H1 (cell line): ENCODE measurements at regions not wholly inside any gene's neighbourhood (a gene's known extent, or its start where the extent isn't known, plus 50 kb on each side); places are given as distances from the start of the nearest gene placed in this dataset.

Experiments
- CEBPB ChIP-seq: IDR thresholded peaks from 2 replicates; pipeline ENCODE4 v1.6.1; 2012; ENCODE audit warnings: low read depth, low read length
- CTCF ChIP-seq, 3 experiments: IDR thresholded peaks; 1 replicate in 2 of 3; 2 replicates in 1 of 3; pipeline versions ENCODE4 v1.5.1 to v1.6.1; 2011; ENCODE audit warnings: low read length in 3 of 3, mild to moderate bottlenecking in 3 of 3, inconsistent platforms in 2 of 3, low read depth in 1 of 3, moderate library complexity in 1 of 3; ENCODE audit not compliant: insufficient read depth in 1 of 3; ENCODE audit errors: control extremely low read depth in 1 of 3
- EZH2 ChIP-seq: fragments of 200-600 bp; sonication (generic); IDR thresholded peaks from 2 replicates; pipeline ENCODE4 v1.7.1; 2012; ENCODE audit warnings: low read depth, mild to moderate bottlenecking, moderate library complexity, low read length, inconsistent platforms; ENCODE audit not compliant: severe bottlenecking
- FOSL1 ChIP-seq: IDR thresholded peaks from 2 replicates; pipeline ENCODE4 v1.6.1; 2011; ENCODE audit warnings: mild to moderate bottlenecking, low read depth, low read length, moderate library complexity; ENCODE audit not compliant: insufficient read depth
- GABPA ChIP-seq: IDR thresholded peaks from 2 replicates; pipeline ENCODE4 v1.6.1; 2011; ENCODE audit warnings: mild to moderate bottlenecking, low read length, moderate library complexity, borderline replicate concordance; ENCODE audit not compliant: insufficient read depth
- JUN ChIP-seq: IDR thresholded peaks from 2 replicates; pipeline ENCODE4 v1.6.1; 2011; ENCODE audit warnings: low read depth, mild to moderate bottlenecking, improper control_type of control experiment, low read length
- MAFK ChIP-seq: IDR thresholded peaks from 2 replicates; pipeline ENCODE4 v1.6.1; 2012; ENCODE audit warnings: low read depth, mild to moderate bottlenecking, improper control_type of control experiment, low read length
- POLR2A ChIP-seq, 2 experiments: IDR thresholded peaks; 1 replicate in 1 of 2; 2 replicates in 1 of 2; pipeline ENCODE4 v1.6.1; 2011; ENCODE audit warnings: low read depth in 2 of 2, low read length in 2 of 2, mild to moderate bottlenecking in 2 of 2; ENCODE audit errors: control extremely low read depth in 1 of 2
- POLR2AphosphoS5 ChIP-seq: IDR thresholded peaks from 2 replicates; pipeline ENCODE4 v1.6.1; 2011; ENCODE audit warnings: low read depth, low read length
- POU5F1 ChIP-seq: IDR thresholded peaks from 2 replicates; pipeline ENCODE4 v1.6.1; 2011; ENCODE audit warnings: low read depth, mild to moderate bottlenecking, low read length, moderate library complexity
- RAD21 ChIP-seq, 2 experiments: IDR thresholded peaks in 1 of 2; conservative IDR thresholded peaks in 1 of 2; 2 replicates each; pipeline ENCODE4 v1.6.1; 2011; ENCODE audit warnings: low read depth in 2 of 2, low read length in 2 of 2, improper control_type of control experiment in 1 of 2, inconsistent platforms in 1 of 2, mild to moderate bottlenecking in 1 of 2, moderate library complexity in 1 of 2
- RFX5 ChIP-seq: IDR thresholded peaks from 2 replicates; pipeline ENCODE4 v1.6.1; 2011; ENCODE audit warnings: low read depth, low read length, improper control_type of control experiment, borderline replicate concordance

- no peak for TF ChIP-seq CEBPB
- TF ChIP-seq CTCF (IDR thresholded peaks at IDR 0.05; ENCODE audit: control extremely low read depth in 1 of 3, insufficient read depth in 1 of 3, low read depth in 1 of 3, low read length in 3 of 3), result no peak
- no peak for TF ChIP-seq RFX5
- TF ChIP-seq MAFK, result no peak
- no peak for TF ChIP-seq POLR2A (IDR thresholded peaks at IDR 0.05; ENCODE audit: control extremely low read depth in 1 of 2, low read depth in 2 of 2, low read length in 2 of 2)
- TF ChIP-seq POU5F1, result no peak
- TF ChIP-seq FOSL1, result no peak
- TF ChIP-seq RAD21 (IDR thresholded peaks at IDR 0.05 in 1 of 2, conservative IDR thresholded peaks at IDR 0.05 in 1 of 2; ENCODE audit: low read depth in 2 of 2, low read length in 2 of 2), result no peak
- no peak for TF ChIP-seq EZH2
- no peak for TF ChIP-seq JUN
- no peak for TF ChIP-seq POLR2AphosphoS5
- TF ChIP-seq GABPA, result no peak
Observed at GRCh38 chrX:33277046-33277445, 65.7 kb upstream of the DMD start.
